Kidney epithelial cell (primary cell): ENCODE measurements at regions not wholly inside any gene's neighbourhood (a gene's known extent, or its start where the extent isn't known, plus 50 kb on each side); places are given as distances from the start of the nearest gene placed in this dataset.
"Not testable (repeated sequence)": the region's sequence is repeated elsewhere in the genome, so short reads cannot be mapped to it uniquely, and the experiment has no call there.

Experiments used
- DNase-seq: peaks from one replicate; pipeline ENCODE4 v3.0.0-alpha.2; 2010; ENCODE audit warnings: low read depth
- H3K27me3 ChIP-seq: 2 replicates; pipeline ENCODE4 v1.6.0; 2011; ENCODE audit warnings: low read length; ENCODE audit not compliant: control insufficient read depth, insufficient read depth
- H3K36me3 ChIP-seq: 2 replicates; pipeline ENCODE4 v1.5.1; 2011; ENCODE audit warnings: low read length; ENCODE audit not compliant: control insufficient read depth, insufficient read depth
- H3K4me3 ChIP-seq: 2 replicates; pipeline ENCODE4 v1.5.1; 2011; ENCODE audit warnings: low read depth, mild to moderate bottlenecking, control low read depth, low read length
- TF ChIP-seq, protein P1 (sequence below): IDR thresholded peaks from 2 replicates; pipeline ENCODE4 v1.5.1; 2011; ENCODE audit warnings: mild to moderate bottlenecking, moderate library complexity, low read length, control low read depth, inconsistent platforms; ENCODE audit not compliant: insufficient read depth, poor library complexity, severe bottlenecking

GRCh38 chr9:34862836-34863235 lies 95.2 kb upstream of the PHF24 start:
- no peak for DNase-seq
- H3K36me3 ChIP-seq = no peaks in the 10 kb centered on the region

GRCh38 chr9:34862043-34862442 lies 96.0 kb upstream of the PHF24 start:
- H3K27me3 ChIP-seq = peaks cover 2% of the 10 kb centered on the region
- no peaks in the 10 kb centered on the region for H3K36me3 ChIP-seq
- DNase-seq = no peak
- H3K4me3 ChIP-seq = no peak overlapping the region
- TF ChIP-seq, protein P1, sequence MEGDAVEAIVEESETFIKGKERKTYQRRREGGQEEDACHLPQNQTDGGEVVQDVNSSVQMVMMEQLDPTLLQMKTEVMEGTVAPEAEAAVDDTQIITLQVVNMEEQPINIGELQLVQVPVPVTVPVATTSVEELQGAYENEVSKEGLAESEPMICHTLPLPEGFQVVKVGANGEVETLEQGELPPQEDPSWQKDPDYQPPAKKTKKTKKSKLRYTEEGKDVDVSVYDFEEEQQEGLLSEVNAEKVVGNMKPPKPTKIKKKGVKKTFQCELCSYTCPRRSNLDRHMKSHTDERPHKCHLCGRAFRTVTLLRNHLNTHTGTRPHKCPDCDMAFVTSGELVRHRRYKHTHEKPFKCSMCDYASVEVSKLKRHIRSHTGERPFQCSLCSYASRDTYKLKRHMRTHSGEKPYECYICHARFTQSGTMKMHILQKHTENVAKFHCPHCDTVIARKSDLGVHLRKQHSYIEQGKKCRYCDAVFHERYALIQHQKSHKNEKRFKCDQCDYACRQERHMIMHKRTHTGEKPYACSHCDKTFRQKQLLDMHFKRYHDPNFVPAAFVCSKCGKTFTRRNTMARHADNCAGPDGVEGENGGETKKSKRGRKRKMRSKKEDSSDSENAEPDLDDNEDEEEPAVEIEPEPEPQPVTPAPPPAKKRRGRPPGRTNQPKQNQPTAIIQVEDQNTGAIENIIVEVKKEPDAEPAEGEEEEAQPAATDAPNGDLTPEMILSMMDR = no peak

More at GRCh38 chr9:34862836-34863235, 95.2 kb upstream of the PHF24 start:
- H3K4me3 ChIP-seq = no peak overlapping the region
- peaks cover 2% of the 10 kb centered on the region for H3K27me3 ChIP-seq
- TF ChIP-seq, protein P1 = no peak

- H3K27me3 ChIP-seq, H3K4me3 ChIP-seq, H3K36me3 ChIP-seq, DNase-seq: not testable (repeated sequence)
Observed at GRCh38 chr9:34855016-34855415, 103.1 kb upstream of the PHF24 start.

DNA sequence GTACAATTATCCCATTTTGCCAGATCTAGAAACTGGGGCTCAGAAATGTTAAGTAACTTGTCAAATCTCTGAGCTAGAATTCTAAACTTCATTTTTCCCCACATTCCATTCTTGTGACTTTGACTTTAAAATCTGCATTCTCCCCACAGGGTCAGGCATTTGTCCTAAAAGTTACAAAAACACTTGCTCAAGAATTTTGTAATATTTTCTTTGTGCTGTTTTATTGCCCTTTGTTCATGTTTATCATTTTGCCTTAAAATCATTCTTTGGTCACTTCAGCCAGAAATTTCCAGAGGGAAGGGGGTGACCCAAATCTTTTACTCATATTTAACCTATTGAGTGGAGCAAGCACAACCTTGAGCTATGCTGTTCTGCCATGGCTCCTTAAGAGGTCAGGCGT lies 120.1 kb upstream of the CCL21 start:
- no peak for DNase-seq
- no peak overlapping the region for H3K4me3 ChIP-seq
- H3K27me3 ChIP-seq = no peaks in the 10 kb centered on the region
- H3K36me3 ChIP-seq = no peaks in the 10 kb centered on the region
- TF ChIP-seq, protein P1 = no peak

DNA sequence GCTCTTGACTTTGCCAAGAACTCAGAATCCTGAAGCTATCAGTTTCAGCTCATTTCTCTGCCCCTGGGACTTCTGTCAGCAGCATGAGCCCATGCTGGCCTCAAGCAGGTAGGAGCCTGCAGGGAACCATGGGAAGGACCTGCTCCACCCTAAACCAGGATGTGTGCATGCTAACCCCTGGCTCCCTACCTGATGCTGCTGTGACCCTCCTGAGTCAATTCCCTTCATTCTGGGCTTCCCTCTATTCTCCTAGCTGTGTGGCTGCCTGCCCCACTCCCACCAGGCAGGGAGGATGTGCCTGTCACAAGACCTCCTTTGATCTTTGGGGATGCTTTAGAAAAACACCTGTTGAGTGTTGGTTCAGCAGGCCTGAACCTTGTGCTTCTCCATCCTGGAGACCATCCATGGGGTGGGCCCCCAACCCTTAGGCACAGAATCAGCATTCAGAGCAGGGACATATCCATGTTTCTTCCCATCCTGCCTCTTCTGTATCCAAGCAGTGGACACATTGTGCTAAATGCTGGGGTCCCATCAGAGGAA lies 117.1 kb upstream of the CCL21 start:
- no peaks in the 10 kb centered on the region for H3K27me3 ChIP-seq
- no peak overlapping the region for H3K4me3 ChIP-seq
- no peak for DNase-seq
- H3K36me3 ChIP-seq = no peaks in the 10 kb centered on the region
- TF ChIP-seq, protein P1 = no peak

GRCh38 chr9:34825775-34826174 lies 115.8 kb upstream of the CCL21 start:
- TF ChIP-seq, protein P1 = no peak
- no peak overlapping the region for H3K4me3 ChIP-seq
- no peak for DNase-seq

More at GRCh38 chr9:34825775-34826174, 115.8 kb upstream of the CCL21 start:
- Histone ChIP-seq H3K36me3 (no peaks in the 10 kb centered on the region), H3K27me3 (no peaks in the 10 kb centered on the region)
